IPS DF 6.9 (cell line): ENCODE measurements at regions not wholly inside any gene's neighbourhood (a gene's known extent, or its start where the extent isn't known, plus 50 kb on each side); places are given as distances from the start of the nearest gene placed in this dataset.

Experiments used
- DNase-seq: peaks from one replicate; pipeline ENCODE4 v3.0.0-alpha.2; 2013; ENCODE audit warnings: low read depth, low spot score
- H3K27ac ChIP-seq: one replicate; pipeline ENCODE4 v1.5.1; 2013; ENCODE audit warnings: low read length, control low read depth
- H3K27me3 ChIP-seq: 2 replicates; pipeline ENCODE4 v1.6.1; 2013; ENCODE audit warnings: mild to moderate bottlenecking, low read length; ENCODE audit not compliant: control insufficient read depth, insufficient read depth
- H3K36me3 ChIP-seq: 2 replicates; pipeline ENCODE4 v1.6.1; 2013; ENCODE audit warnings: low read length; ENCODE audit not compliant: control insufficient read depth, insufficient read depth
- H3K4me1 ChIP-seq: 2 replicates; pipeline ENCODE4 v1.6.1; 2013; ENCODE audit warnings: low read length; ENCODE audit not compliant: control insufficient read depth, insufficient read depth
- H3K4me3 ChIP-seq: 2 replicates; pipeline ENCODE4 v1.5.1; 2013; ENCODE audit warnings: mild to moderate bottlenecking, low read length
- H3K9me3 ChIP-seq: 2 replicates; pipeline ENCODE4 v1.6.1; 2013; ENCODE audit warnings: low read length, inconsistent platforms; ENCODE audit not compliant: control insufficient read depth, insufficient read depth
- WGBS: extraction: QIAGEN DNeasy Blood & Tissue Kit; methylation state at CpG from one replicate; pipeline ENCODE4 v1.1.7; 2013; ENCODE audit warnings: mixed read lengths, missing lambda C conversion rate; ENCODE audit not compliant: insufficient read length, insufficient coverage; 5-methylcytosine and 5-hydroxymethylcytosine counted together

- no peaks in the 10 kb centered on the region for H3K36me3 ChIP-seq
- no peaks in the 10 kb centered on the region for H3K9me3 ChIP-seq
- no peak overlapping the region for H3K4me3 ChIP-seq
Observed at GRCh38 chr7:10070899-10071298, 902.8 kb upstream of the PHF14 start.

GRCh38 chr7:10075866-10076265 is 897.8 kb upstream of the PHF14 start:
- DNase-seq = no peak
- Histone ChIP-seq H3K4me1 (no peaks in the 10 kb centered on the region), H3K4me3 (no peak overlapping the region), H3K27me3 (no peaks in the 10 kb centered on the region), H3K9me3 (no peaks in the 10 kb centered on the region), H3K36me3 (no peaks in the 10 kb centered on the region), H3K27ac (no peak overlapping the region)
- WGBS = no CpG with 5 or more reads among the region's 3 CpGs

More at GRCh38 chr7:10070899-10071298, 902.8 kb upstream of the PHF14 start:
- H3K27me3 ChIP-seq = no peaks in the 10 kb centered on the region
- no peak overlapping the region for H3K27ac ChIP-seq
- DNase-seq = no peak
- no peaks in the 10 kb centered on the region for H3K4me1 ChIP-seq

- Histone ChIP-seq H3K36me3 (no peaks in the 10 kb centered on the region), H3K27me3 (no peaks in the 10 kb centered on the region), H3K4me3 (no peak overlapping the region), H3K9me3 (no peaks in the 10 kb centered on the region), H3K4me1 (no peaks in the 10 kb centered on the region), H3K27ac (no peak overlapping the region)
- WGBS = no CpG with 5 or more reads among the region's 4 CpGs
- no peak for DNase-seq
Observed at GRCh38 chr7:10076660-10077300, 896.9 kb upstream of the PHF14 start.

- Histone ChIP-seq H3K4me1 (no peaks in the 10 kb centered on the region; the same call in 1 of the 2 replicates), H3K4me3 (no peak overlapping the region), H3K9me3 (no peaks in the 10 kb centered on the region), H3K27ac (no peak overlapping the region), H3K36me3 (no peaks in the 10 kb centered on the region), H3K27me3 (no peaks in the 10 kb centered on the region)
- no CpG with 5 or more reads among the region's 5 CpGs for WGBS
- no peak for DNase-seq
Observed at GRCh38 chr7:10079572-10079971, 894.1 kb upstream of the PHF14 start.

- Histone ChIP-seq H3K27ac (no peak overlapping the region), H3K4me3 (no peak overlapping the region), H3K36me3 (no peaks in the 10 kb centered on the region), H3K27me3 (no peaks in the 10 kb centered on the region), H3K4me1 (no peaks in the 10 kb centered on the region; the same call in 1 of the 2 replicates), H3K9me3 (no peaks in the 10 kb centered on the region)
- no peak for DNase-seq
- no CpG with 5 or more reads among the region's 4 CpGs for WGBS
Observed at GRCh38 chr7:10082896-10083295, 890.8 kb upstream of the PHF14 start.

GRCh38 chr7:10083766-10084165 is 889.9 kb upstream of the PHF14 start:
- no peaks in the 10 kb centered on the region for H3K36me3 ChIP-seq
- WGBS = no CpG with 5 or more reads among the region's 4 CpGs

GRCh38 chr7:10085231-10085630 is 888.4 kb upstream of the PHF14 start:
- DNase-seq = no peak
- no CpG with 5 or more reads among the region's 9 CpGs for WGBS
- no peak overlapping the region for H3K4me3 ChIP-seq

More at GRCh38 chr7:10083766-10084165, 889.9 kb upstream of the PHF14 start:
- Histone ChIP-seq H3K4me3 (no peak overlapping the region), H3K9me3 (no peaks in the 10 kb centered on the region), H3K27ac (no peak overlapping the region), H3K4me1 (no peaks in the 10 kb centered on the region; the same call in 1 of the 2 replicates), H3K27me3 (no peaks in the 10 kb centered on the region)
- no peak for DNase-seq

GRCh38 chr7:10100572-10100971 is 873.1 kb upstream of the PHF14 start:
- no peak for DNase-seq
- no peaks in the 10 kb centered on the region for H3K27me3 ChIP-seq
- no peaks in the 10 kb centered on the region for H3K36me3 ChIP-seq
- no CpG with 5 or more reads among the region's 2 CpGs for WGBS
- H3K27ac ChIP-seq = no peak overlapping the region
- no peak overlapping the region for H3K4me3 ChIP-seq
- H3K9me3 ChIP-seq = no peaks in the 10 kb centered on the region
- no peaks in the 10 kb centered on the region for H3K4me1 ChIP-seq

More at GRCh38 chr7:10085231-10085630, 888.4 kb upstream of the PHF14 start:
- Histone ChIP-seq H3K27me3 (no peaks in the 10 kb centered on the region), H3K36me3 (no peaks in the 10 kb centered on the region), H3K27ac (no peak overlapping the region), H3K9me3 (no peaks in the 10 kb centered on the region), H3K4me1 (no peaks in the 10 kb centered on the region; the same call in 1 of the 2 replicates)

GRCh38 chr7:10101351-10101750 is 872.3 kb upstream of the PHF14 start:
- no peaks in the 10 kb centered on the region for H3K4me1 ChIP-seq
- no CpG with 5 or more reads among the region's 2 CpGs for WGBS
- H3K36me3 ChIP-seq = no peaks in the 10 kb centered on the region
- DNase-seq = no peak
- H3K9me3 ChIP-seq = no peaks in the 10 kb centered on the region
- no peaks in the 10 kb centered on the region for H3K27me3 ChIP-seq
- H3K27ac ChIP-seq = no peak overlapping the region
- no peak overlapping the region for H3K4me3 ChIP-seq

GRCh38 chr7:10104292-10104691 is 869.4 kb upstream of the PHF14 start:
- Histone ChIP-seq H3K27ac (no peak overlapping the region), H3K27me3 (no peaks in the 10 kb centered on the region), H3K9me3 (no peaks in the 10 kb centered on the region), H3K36me3 (no peaks in the 10 kb centered on the region), H3K4me3 (no peak overlapping the region), H3K4me1 (no peaks in the 10 kb centered on the region)
- WGBS = no CpG with 5 or more reads among the region's 3 CpGs
- DNase-seq = no peak

GRCh38 chr7:10106609-10107008 is 867.1 kb upstream of the PHF14 start:
- Histone ChIP-seq H3K4me1 (no peaks in the 10 kb centered on the region), H3K36me3 (no peaks in the 10 kb centered on the region), H3K9me3 (no peaks in the 10 kb centered on the region), H3K4me3 (no peak overlapping the region), H3K27me3 (no peaks in the 10 kb centered on the region), H3K27ac (no peak overlapping the region)
- no CpG with 5 or more reads among the region's 1 CpG for WGBS
- no peak for DNase-seq
